Keratinocyte (primary cell): ENCODE measurements at regions not wholly inside any gene's neighbourhood (a gene's known extent, or its start where the extent isn't known, plus 50 kb on each side); places are given as distances from the start of the nearest gene placed in this dataset.

Experiments
- EZH2 ChIP-seq: IDR thresholded peaks from one replicate; pipeline ENCODE4 v1.6.1; 2012; ENCODE audit warnings: inconsistent platforms, mild to moderate bottlenecking, low read length, moderate library complexity
- TF ChIP-seq, protein P1 (sequence below), 3 experiments: IDR thresholded peaks in 1 of 3; conservative IDR thresholded peaks in 1 of 3; optimal IDR thresholded peaks in 1 of 3; 2 replicates in 2 of 3; 3 replicates in 1 of 3; pipeline versions ENCODE3 to v1.5.1; 2011; ENCODE audit warnings: low read length in 3 of 3, mild to moderate bottlenecking in 3 of 3, moderate library complexity in 2 of 3, control low read depth in 1 of 3, inconsistent platforms in 1 of 3; ENCODE audit not compliant: insufficient read depth in 2 of 3; ENCODE audit errors: extremely low read depth in 1 of 3

DNA sequence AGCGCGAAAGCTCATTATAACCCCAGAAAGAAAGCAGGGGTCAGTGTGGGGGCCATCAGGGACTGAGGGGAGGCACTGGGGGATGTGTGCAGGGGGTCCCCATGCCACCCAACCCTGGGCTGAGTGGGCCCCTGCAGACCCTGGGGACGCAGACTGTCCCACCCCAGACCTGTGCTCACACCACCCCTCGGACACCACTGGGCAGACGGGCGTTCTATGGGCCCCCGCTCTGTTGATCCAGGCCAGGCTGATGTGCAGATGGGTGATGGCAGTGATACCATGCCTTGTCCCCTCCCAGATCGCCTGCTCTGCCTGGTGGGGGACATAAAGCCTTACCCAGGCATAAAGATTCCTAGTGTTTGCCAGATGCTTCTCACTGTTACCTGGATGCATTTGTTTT, 259.7 kb upstream of the TLE3 start:
- TF ChIP-seq, protein P1, sequence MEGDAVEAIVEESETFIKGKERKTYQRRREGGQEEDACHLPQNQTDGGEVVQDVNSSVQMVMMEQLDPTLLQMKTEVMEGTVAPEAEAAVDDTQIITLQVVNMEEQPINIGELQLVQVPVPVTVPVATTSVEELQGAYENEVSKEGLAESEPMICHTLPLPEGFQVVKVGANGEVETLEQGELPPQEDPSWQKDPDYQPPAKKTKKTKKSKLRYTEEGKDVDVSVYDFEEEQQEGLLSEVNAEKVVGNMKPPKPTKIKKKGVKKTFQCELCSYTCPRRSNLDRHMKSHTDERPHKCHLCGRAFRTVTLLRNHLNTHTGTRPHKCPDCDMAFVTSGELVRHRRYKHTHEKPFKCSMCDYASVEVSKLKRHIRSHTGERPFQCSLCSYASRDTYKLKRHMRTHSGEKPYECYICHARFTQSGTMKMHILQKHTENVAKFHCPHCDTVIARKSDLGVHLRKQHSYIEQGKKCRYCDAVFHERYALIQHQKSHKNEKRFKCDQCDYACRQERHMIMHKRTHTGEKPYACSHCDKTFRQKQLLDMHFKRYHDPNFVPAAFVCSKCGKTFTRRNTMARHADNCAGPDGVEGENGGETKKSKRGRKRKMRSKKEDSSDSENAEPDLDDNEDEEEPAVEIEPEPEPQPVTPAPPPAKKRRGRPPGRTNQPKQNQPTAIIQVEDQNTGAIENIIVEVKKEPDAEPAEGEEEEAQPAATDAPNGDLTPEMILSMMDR (optimal IDR thresholded peaks at IDR 0.05 in 1 of 3, IDR thresholded peaks at IDR 0.05 in 1 of 3, conservative IDR thresholded peaks at IDR 0.05 in 1 of 3; ENCODE audit: extremely low read depth in 1 of 3, insufficient read depth in 2 of 3, low read length in 3 of 3) = no peak
- TF ChIP-seq EZH2 = no peak
